Fibroblast of villous mesenchyme (primary cell): ENCODE measurements at regions not wholly inside any gene's neighbourhood (a gene's known extent, or its start where the extent isn't known, plus 50 kb on each side); places are given as distances from the start of the nearest gene placed in this dataset.
A peak's percentile ranks its signal among the peaks of the same experiment; 100 is the strongest.

Experiments
- DNase-seq: peaks from one replicate; pipeline ENCODE4 v3.0.0-alpha.2; 2010; ENCODE audit warnings: low read depth
- H3K4me3 ChIP-seq: 2 replicates; pipeline ENCODE4 v1.5.1; 2011; ENCODE audit warnings: low read depth, mild to moderate bottlenecking, low read length
- CTCF ChIP-seq: IDR thresholded peaks from 2 replicates; pipeline ENCODE4 v1.5.1; 2012; ENCODE audit warnings: low read depth, mild to moderate bottlenecking, low read length; ENCODE audit not compliant: insufficient read depth

- H3K4me3 ChIP-seq, result no peak overlapping the region
- no peak for DNase-seq
- TF ChIP-seq CTCF, result no peak
Observed at GRCh38 chr1:170284512-170284911, 138.8 kb downstream of the NTMT2 start.

DNA sequence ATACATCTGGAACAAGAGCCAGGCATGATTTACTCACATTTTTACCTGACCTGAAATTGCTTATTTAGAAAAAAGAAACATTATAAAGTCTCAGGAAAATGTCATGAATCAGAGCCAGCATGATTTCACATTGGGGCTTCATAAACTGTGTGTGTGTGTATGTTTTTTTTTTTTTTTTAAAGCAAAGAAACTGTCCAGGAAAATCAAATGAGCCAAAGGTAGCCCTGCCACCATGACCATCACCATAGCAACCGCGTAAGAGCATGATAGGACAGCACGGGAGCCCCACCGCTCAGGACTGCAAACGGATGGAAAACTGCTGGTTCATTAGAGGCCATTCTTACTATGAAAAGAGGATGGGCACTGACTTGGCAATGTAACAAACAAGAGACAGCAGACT lies 139.2 kb downstream of the NTMT2 start:
- TF ChIP-seq CTCF, result no peak
- DNase-seq, result no peak
- no peak overlapping the region for H3K4me3 ChIP-seq

GRCh38 chr1:170288155-170288554 lies 142.4 kb downstream of the NTMT2 start:
- no peak for TF ChIP-seq CTCF
- no peak overlapping the region for H3K4me3 ChIP-seq
- DNase-seq, result no peak

- no peak for TF ChIP-seq CTCF
- H3K4me3 ChIP-seq, result no peak overlapping the region
- DNase-seq, result peak; percentile 21
Observed at GRCh38 chr1:170290276-170290675, 144.5 kb downstream of the NTMT2 start.

- no peak overlapping the region for H3K4me3 ChIP-seq
- TF ChIP-seq CTCF, result no peak
- no peak for DNase-seq
Observed at GRCh38 chr1:170290991-170291390, 145.2 kb downstream of the NTMT2 start.

DNA sequence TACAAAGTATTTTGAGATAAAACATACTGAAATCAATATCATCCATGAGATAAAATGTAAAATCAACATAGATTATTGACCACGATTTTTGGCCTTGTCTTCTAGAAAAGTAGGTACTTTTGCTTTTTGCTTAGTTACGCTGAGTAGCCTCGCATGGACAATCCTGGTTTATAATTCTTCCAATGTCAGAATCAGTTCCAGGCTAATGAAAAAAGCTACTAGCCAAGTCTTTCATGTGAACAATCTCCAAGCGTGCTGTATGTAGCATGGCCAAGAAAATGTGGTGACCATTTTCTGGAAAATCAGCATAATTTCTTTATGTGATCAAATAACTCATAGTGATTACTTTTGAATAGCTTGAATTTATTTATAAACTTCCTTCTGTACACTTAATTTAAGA lies 145.8 kb downstream of the NTMT2 start:
- H3K4me3 ChIP-seq, result no peak overlapping the region
- no peak for DNase-seq
- no peak for TF ChIP-seq CTCF

DNA sequence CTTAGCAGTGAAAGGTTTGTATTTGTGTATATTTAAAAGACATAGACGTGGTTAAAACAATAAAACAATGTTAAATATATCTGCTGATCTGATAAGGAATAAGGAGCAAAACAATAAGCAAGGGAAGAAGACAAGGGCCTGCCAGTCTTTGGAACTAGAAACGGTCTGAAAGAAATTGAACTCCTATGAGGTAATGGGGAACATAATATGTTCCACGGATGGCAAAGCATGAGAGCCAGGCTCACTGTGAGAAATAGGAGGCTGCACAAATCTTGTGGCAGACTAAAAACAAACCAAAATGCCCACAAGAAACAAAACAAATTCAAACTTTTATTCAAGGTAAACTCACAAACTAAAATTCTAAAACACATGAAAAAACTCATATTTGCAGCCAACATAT lies 150.5 kb downstream of the NTMT2 start:
- H3K4me3 ChIP-seq, result no peak overlapping the region
- DNase-seq, result no peak
- TF ChIP-seq CTCF, result no peak
